NOMO-1 (cell line): ENCODE measurements at regions not wholly inside any gene's neighbourhood (a gene's known extent, or its start where the extent isn't known, plus 50 kb on each side); places are given as distances from the start of the nearest gene placed in this dataset.

Experiments
- DNase-seq, 2 experiments: peaks; one replicate each; lab custom pipeline; 2025; ENCODE audit not compliant: unreplicated experiment in 2 of 2; lab: John Stamatoyannopoulos, UW

- DNase-seq = no peak
Observed at GRCh38 chr10:83346266-83346910, 792.9 kb upstream of the GHITM start.

GRCh38 chr10:83352588-83352987 lies 786.7 kb upstream of the GHITM start:
- DNase-seq = no peak

GRCh38 chr10:83354456-83354855 lies 784.9 kb upstream of the GHITM start:
- DNase-seq = no peak

- DNase-seq = no peak
Observed at GRCh38 chr10:83357004-83357403, 782.3 kb upstream of the GHITM start.

GRCh38 chr10:83357627-83358026 lies 781.7 kb upstream of the GHITM start:
- no peak for DNase-seq

GRCh38 chr10:83367036-83367435 lies 772.3 kb upstream of the GHITM start:
- no peak for DNase-seq

- DNase-seq = no peak
Observed at GRCh38 chr10:83371696-83372490, 767.4 kb upstream of the GHITM start.

GRCh38 chr10:83372646-83373045 lies 766.7 kb upstream of the GHITM start:
- no peak for DNase-seq

- DNase-seq = peak; percentile 51 to 75
Observed at GRCh38 chr10:83373671-83374070, 765.6 kb upstream of the GHITM start.

- no peak for DNase-seq
Observed at GRCh38 chr10:83374741-83375140, 764.6 kb upstream of the GHITM start.

- no peak for DNase-seq
Observed at GRCh38 chr10:83375274-83375673, 764.0 kb upstream of the GHITM start.

- DNase-seq = no peak
Observed at GRCh38 chr10:83397806-83398205, 741.5 kb upstream of the GHITM start.

- no peak for DNase-seq
Observed at GRCh38 chr10:83410570-83410969, 728.7 kb upstream of the GHITM start.

- no peak for DNase-seq
Observed at GRCh38 chr10:83425306-83425705, 714.0 kb upstream of the GHITM start.

- DNase-seq = no peak
Observed at GRCh38 chr10:83427101-83427500, 712.2 kb upstream of the GHITM start.

- peak; percentile 45 to 66 for DNase-seq
Observed at GRCh38 chr10:83432261-83433045, 706.9 kb upstream of the GHITM start.

- no peak for DNase-seq
Observed at GRCh38 chr10:83433705-83434104, 705.6 kb upstream of the GHITM start.

- DNase-seq = no peak
Observed at GRCh38 chr10:83448013-83448412, 691.3 kb upstream of the GHITM start.

GRCh38 chr10:83458611-83459010 lies 680.7 kb upstream of the GHITM start:
- peak in 1 of 2 experiments; percentile 4 for DNase-seq

- peak; percentile 36 to 72 for DNase-seq
Observed at GRCh38 chr10:83459124-83459523, 680.2 kb upstream of the GHITM start.

- DNase-seq = no peak
Observed at GRCh38 chr10:83469728-83470331, 669.5 kb upstream of the GHITM start.
